ENCODE measurements at regions not wholly inside any gene's neighbourhood (a gene's known extent, or its start where the extent isn't known, plus 50 kb on each side); places are given as distances from the start of the nearest gene placed in this dataset.

DNA sequence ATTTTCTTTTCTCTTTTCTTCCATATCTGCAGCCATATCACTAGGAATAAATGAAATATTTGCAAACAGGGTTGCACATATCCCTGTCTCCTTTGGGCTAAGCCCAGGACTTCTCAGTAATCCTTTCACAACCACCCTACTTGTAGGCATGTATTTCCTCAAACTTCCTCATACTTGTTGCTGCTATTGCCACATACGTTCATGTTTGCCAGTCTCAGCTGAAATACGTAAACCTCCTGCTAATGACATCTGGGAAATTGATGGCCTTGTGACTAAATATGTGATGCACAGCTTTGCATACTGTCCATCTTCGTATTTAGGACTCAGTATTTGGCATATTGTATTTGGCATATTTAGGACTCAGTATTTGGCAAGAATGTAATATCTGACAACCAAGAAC, 224.6 kb downstream of the PLK2 start:
- Mint-ChIP-seq H3K4me1 (ENCODE audit: low read depth) (no peaks in the 10 kb centered on the region), H3K27ac (no peak overlapping the region), H3K9me3 (ENCODE audit: low read depth) (no peaks in the 10 kb centered on the region), H3K27me3 (peaks cover 1% of the 10 kb centered on the region), H3K4me3 (no peak overlapping the region), H3K36me3 (no peaks in the 10 kb centered on the region)

DNA sequence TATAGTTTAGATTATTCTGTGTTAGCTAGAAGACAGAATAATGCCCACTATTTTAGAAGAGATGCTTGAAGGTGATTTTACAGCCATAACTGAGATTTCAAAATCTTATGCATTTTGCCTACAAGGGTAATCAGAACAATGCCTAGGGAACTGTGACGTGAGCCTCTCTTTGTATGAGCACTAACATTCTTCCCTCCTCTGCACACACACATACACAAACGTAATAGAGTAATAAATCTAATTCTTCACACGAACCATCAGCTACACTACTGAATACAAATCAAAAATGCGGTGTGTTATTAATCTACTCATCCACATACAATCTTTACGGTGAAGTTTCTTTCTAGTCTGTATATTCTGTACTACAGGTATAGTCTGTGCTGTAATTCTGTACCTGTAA, 227.8 kb downstream of the PLK2 start:
- no peaks in the 10 kb centered on the region for H3K36me3 Mint-ChIP-seq
- no peak overlapping the region for H3K4me3 Mint-ChIP-seq
- no peaks in the 10 kb centered on the region for H3K9me3 Mint-ChIP-seq (ENCODE audit: low read depth)
- peaks cover 1% of the 10 kb centered on the region for H3K27me3 Mint-ChIP-seq
- H3K27ac Mint-ChIP-seq = no peak overlapping the region
- H3K4me1 Mint-ChIP-seq (ENCODE audit: low read depth) = no peaks in the 10 kb centered on the region

DNA sequence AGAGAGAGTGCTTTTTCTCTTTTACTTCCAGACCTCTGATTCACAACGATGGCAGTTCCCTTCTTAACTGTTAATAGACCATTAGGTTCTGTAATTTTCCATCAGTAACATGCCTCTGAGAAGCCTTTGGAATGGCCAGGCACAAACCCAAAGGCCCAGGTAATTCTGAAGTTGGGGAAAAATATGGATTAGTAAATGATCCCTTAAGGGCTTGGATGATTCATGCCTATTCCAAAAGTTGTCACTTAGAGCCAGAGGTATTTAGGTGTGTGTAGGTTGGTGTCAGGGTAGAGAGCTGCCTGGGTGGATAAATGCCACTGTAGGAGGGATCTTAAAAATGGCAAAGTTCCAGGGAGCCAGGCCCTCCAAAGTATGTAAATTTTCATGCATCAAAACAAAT, 228.8 kb downstream of the PLK2 start:
- Mint-ChIP-seq H3K36me3 (no peaks in the 10 kb centered on the region), H3K4me3 (no peak overlapping the region), H3K27ac (no peak overlapping the region), H3K9me3 (ENCODE audit: low read depth) (no peaks in the 10 kb centered on the region), H3K4me1 (ENCODE audit: low read depth) (no peaks in the 10 kb centered on the region), H3K27me3 (peaks cover 3% of the 10 kb centered on the region)

DNA sequence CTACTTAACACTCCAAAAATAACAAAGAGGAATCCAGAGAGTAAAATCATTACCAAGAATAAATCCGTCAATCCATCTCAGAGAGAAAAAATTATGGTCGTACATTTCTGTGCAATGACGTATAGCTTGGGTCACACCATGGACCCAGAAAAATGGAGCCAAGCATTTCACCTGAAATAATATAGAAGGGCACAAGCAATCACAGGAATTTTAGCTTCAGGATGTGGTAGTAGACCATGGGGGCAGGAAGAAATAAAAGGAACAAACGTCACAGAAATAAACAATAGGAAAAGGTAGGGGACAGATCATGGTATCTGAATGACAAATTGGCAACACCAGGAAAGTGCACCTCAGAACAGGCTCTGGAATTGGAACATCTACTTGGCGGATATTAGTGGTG, 231.0 kb downstream of the PLK2 start:
- no peaks in the 10 kb centered on the region for H3K9me3 Mint-ChIP-seq (ENCODE audit: low read depth)
- H3K4me1 Mint-ChIP-seq (ENCODE audit: low read depth) = no peaks in the 10 kb centered on the region
- H3K4me3 Mint-ChIP-seq = no peak overlapping the region
- no peak overlapping the region for H3K27ac Mint-ChIP-seq
- H3K36me3 Mint-ChIP-seq = no peaks in the 10 kb centered on the region
- H3K27me3 Mint-ChIP-seq = peaks cover 2% of the 10 kb centered on the region

DNA sequence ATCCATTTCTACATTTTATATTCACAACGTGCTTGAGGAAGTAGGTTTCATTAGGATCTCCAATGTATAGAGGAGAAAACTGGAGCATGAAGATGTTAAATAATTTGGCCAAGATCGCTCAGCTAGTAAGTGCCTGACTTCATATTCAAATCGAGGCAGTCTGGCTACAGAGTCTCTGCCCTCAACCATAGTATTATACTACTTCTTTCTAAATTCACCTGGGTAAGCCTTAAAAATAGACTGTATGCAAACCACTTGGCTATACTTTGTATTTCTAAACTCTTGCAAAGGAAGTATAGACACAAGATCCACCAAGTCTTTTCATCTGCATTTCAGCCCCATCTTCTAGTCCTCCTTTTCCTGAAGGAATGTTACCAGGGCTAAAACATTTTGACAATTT, 232.0 kb downstream of the PLK2 start:
- Mint-ChIP-seq H3K36me3 (no peaks in the 10 kb centered on the region), H3K4me3 (no peak overlapping the region), H3K4me1 (ENCODE audit: low read depth) (no peaks in the 10 kb centered on the region), H3K9me3 (ENCODE audit: low read depth) (no peaks in the 10 kb centered on the region), H3K27me3 (peaks cover 2% of the 10 kb centered on the region), H3K27ac (no peak overlapping the region)

DNA sequence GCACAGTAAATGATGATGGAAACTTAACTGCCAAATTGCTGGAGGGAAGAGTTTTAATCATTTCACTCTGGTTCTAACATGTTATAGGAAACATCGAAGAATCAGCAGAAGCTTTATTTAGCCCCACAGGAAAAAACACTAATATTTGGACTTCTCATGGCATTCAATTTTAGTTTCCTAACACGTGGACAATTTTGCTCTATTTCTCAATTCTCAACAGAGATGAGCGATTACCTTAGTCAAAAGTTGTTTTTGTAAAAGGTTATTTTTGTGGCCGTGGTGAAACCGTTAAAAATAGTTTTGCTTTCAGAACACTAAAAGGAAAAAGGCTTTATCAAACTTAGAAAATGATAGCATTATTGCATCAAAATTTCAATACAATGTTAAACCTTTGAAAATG, 235.2 kb downstream of the PLK2 start:
- H3K27ac Mint-ChIP-seq = no peak overlapping the region
- H3K36me3 Mint-ChIP-seq = no peaks in the 10 kb centered on the region
- H3K9me3 Mint-ChIP-seq (ENCODE audit: low read depth) = no peaks in the 10 kb centered on the region
- no peak overlapping the region for H3K4me3 Mint-ChIP-seq
- no peaks in the 10 kb centered on the region for H3K4me1 Mint-ChIP-seq (ENCODE audit: low read depth)
- peaks cover 2% of the 10 kb centered on the region for H3K27me3 Mint-ChIP-seq

DNA sequence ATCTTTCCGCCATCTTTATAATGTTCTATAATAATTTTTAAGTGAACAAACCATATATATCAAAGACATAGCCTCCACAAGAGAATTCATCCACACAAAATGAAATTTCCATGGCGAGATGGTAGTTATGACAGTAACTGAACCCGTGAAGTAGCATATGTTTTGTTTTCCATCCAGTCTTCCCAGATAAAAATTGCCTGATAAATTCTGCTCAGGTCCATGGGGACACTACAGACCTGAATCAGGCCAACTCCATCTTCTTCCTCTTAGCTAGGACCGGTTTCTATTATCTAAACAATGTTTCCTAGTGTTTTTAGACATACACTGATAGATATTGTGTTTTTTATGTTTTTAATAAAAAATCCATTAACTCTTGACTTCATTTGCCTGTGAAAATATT, 235.7 kb downstream of the PLK2 start:
- Mint-ChIP-seq H3K9me3 (ENCODE audit: low read depth) (no peaks in the 10 kb centered on the region), H3K27me3 (peaks cover 2% of the 10 kb centered on the region), H3K4me3 (no peak overlapping the region), H3K27ac (no peak overlapping the region), H3K4me1 (ENCODE audit: low read depth) (no peaks in the 10 kb centered on the region), H3K36me3 (no peaks in the 10 kb centered on the region)

DNA sequence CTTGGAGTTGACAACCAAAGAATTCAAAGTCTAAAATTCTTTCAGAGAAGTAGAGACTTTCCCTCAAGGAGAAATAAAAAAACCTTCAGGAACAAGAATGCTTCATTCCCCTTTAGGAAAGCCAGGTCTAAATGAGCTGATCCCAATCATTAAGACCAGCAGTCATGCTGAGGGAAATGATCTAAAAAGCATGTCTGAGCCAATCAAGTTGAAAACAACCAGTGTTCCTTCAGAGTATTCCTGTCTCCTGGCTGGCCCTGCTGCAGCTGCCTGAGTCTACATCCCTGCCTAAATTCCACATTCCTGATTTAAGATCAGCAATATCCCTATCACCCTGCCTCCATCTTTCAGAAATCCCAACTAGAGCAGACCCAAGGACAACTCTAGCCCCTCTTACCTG, 244.5 kb downstream of the PLK2 start:
- no peaks in the 10 kb centered on the region for H3K36me3 Mint-ChIP-seq
- peaks cover 2% of the 10 kb centered on the region for H3K27me3 Mint-ChIP-seq
- H3K4me1 Mint-ChIP-seq (ENCODE audit: low read depth) = no peaks in the 10 kb centered on the region

DNA sequence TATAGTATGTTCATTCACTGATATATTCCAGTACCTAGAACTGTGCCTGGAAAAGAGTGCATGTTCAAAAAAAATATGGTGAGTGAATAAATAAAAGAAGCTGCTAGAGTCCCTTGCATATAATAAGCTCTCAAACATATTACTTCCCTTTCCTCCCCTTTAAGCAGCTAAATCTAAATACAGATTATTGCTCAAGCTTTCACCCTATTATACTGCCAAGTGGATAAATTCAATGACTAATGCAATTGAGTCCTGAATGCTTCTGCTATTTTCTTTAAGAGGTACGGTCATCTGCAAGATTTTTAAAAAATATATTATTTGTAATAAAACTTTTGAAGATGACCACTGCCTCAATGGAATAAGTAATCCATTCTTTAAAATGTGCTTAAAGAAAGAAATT, 248.4 kb downstream of the PLK2 start:
- no peak overlapping the region for H3K27ac Mint-ChIP-seq
- peaks cover 2% of the 10 kb centered on the region for H3K27me3 Mint-ChIP-seq
- H3K9me3 Mint-ChIP-seq (ENCODE audit: low read depth) = no peaks in the 10 kb centered on the region
- no peaks in the 10 kb centered on the region for H3K4me1 Mint-ChIP-seq (ENCODE audit: low read depth)
- no peaks in the 10 kb centered on the region for H3K36me3 Mint-ChIP-seq
- H3K4me3 Mint-ChIP-seq = no peak overlapping the region

More for the DNA sequence above, 244.5 kb downstream of the PLK2 start:
- no peak overlapping the region for H3K27ac Mint-ChIP-seq
- no peak overlapping the region for H3K4me3 Mint-ChIP-seq
- H3K9me3 Mint-ChIP-seq (ENCODE audit: low read depth) = no peaks in the 10 kb centered on the region

DNA sequence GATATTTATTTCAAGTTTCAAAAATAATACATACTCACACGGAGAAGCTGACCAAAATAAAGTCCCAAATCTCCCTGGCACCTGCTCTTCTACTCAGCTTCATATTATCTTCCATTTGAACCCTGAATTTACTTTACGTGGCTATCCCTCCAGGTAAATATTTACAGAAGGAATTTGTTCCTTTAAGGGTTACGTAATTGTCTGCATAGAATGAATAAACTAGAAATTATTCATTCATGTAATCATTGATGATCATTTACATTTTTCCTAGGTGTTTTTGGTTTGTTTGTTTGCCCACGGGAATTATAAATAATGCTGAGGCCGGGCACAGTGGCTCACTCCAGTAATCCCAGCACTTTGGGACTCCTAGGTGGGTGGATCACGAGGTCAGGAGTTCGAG, 251.2 kb downstream of the PLK2 start:
- no peaks in the 10 kb centered on the region for H3K36me3 Mint-ChIP-seq
- H3K4me3 Mint-ChIP-seq = no peak overlapping the region
- H3K27me3 Mint-ChIP-seq = no peaks in the 10 kb centered on the region
- no peaks in the 10 kb centered on the region for H3K4me1 Mint-ChIP-seq (ENCODE audit: low read depth)
- H3K9me3 Mint-ChIP-seq (ENCODE audit: low read depth) = no peaks in the 10 kb centered on the region
- H3K27ac Mint-ChIP-seq = no peak overlapping the region

DNA sequence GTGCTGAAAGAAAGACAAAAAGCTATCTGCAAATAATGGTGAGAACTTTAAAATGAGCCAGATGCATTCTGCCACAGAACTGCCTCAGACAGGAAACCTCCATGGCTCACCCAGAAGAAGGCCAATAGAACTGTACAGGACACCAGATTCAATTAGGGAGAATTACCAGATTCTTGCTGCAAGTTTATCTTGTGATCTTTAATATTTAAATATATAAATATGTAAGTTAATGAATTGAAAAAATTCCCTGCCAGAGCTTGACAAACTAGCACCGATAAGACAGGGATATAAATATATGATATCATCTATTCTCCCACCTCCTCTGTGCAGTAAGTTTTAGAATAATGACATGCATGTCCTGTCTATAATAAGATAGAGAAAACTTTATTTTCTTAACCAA, 252.8 kb downstream of the PLK2 start:
- H3K27me3 Mint-ChIP-seq = no peaks in the 10 kb centered on the region
- H3K27ac Mint-ChIP-seq = no peak overlapping the region
- H3K4me3 Mint-ChIP-seq = no peak overlapping the region
- H3K9me3 Mint-ChIP-seq (ENCODE audit: low read depth) = no peaks in the 10 kb centered on the region
- no peaks in the 10 kb centered on the region for H3K36me3 Mint-ChIP-seq
- no peaks in the 10 kb centered on the region for H3K4me1 Mint-ChIP-seq (ENCODE audit: low read depth)

DNA sequence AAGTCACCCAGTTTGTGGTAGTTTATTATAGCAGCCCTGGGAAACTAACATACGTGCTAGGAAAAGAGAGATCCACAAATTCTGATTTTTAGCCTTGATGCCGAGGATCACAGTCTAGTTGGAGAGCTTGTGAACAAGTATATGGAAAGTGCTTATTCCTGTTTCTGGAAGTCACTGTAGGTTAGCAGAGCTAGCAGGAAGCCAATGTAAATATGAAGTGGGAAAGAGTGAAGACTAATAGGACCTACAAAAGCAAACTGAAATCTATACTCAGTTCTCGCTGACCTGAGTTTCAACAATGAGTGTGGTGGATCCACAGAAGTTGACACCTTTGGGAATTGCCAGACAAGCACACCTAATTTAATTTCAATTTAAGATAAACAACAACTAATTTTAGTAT, 254.9 kb downstream of the PLK2 start:
- H3K4me1 Mint-ChIP-seq (ENCODE audit: low read depth) = no peaks in the 10 kb centered on the region
- no peak overlapping the region for H3K4me3 Mint-ChIP-seq
- no peaks in the 10 kb centered on the region for H3K36me3 Mint-ChIP-seq
- no peak overlapping the region for H3K27ac Mint-ChIP-seq
- no peaks in the 10 kb centered on the region for H3K9me3 Mint-ChIP-seq (ENCODE audit: low read depth)
- H3K27me3 Mint-ChIP-seq = no peaks in the 10 kb centered on the region

DNA sequence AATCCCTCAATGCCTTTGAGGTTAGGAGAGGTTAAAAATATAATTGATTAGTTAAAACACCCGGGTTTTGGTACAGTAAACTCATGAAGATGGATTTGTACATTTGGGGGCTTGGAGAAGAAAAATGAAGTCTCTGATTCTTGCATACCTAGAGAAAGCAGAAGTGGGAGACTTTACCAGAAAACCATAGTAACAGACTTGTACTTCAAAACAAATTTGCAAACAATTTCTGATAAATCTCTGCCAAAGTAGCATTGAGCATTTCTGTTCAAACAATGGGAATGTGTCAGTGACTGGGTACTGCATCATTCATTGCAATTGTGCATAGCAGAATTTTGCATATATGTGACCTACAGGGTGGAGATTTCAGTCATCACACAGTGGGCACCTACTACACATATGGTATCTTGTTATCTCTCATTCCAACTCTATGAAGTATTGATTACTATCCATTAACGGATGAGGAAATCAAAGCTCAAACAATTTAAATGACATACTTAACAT, 256.9 kb downstream of the PLK2 start:
- Mint-ChIP-seq H3K27ac (no peak overlapping the region), H3K4me1 (ENCODE audit: low read depth) (no peaks in the 10 kb centered on the region), H3K27me3 (no peaks in the 10 kb centered on the region)

DNA sequence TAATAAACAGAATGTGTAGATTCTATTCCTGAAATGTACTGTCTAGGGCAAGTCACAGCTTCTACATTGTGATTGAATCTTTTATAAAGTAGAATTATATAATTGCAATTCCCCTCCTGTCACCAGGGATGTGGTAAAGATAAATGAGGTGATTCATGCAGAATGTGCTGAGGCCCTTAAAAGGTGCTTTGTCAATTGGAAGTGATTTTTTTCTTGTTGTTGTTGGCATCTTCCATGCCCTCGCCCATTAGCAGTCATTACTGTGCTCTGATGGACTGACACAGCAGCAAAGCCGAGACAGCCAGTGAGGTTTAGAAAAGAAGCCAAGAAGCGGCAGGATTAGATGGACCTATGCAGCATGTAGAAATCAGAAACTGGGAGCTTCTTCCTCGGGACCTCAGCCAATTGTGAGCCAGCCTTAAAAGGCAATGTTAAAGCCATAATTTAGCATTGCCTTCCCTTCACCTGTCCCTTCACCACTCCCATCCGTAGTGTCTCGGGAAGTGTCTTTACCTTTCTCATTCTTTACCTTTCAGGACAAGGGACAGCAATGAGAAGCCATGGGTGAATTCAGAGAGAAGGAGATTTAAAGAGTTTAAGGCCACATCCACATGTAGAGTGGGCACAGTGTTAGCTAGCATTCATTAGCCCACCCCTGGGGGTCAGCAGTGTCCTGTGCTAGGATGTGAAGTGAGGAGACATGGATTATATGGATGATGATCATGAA, 257.8 kb downstream of the PLK2 start:
- H3K27ac Mint-ChIP-seq = no peak overlapping the region

More for the DNA sequence above, 256.9 kb downstream of the PLK2 start:
- Mint-ChIP-seq H3K36me3 (no peaks in the 10 kb centered on the region), H3K9me3 (ENCODE audit: low read depth) (no peaks in the 10 kb centered on the region), H3K4me3 (no peak overlapping the region)

DNA sequence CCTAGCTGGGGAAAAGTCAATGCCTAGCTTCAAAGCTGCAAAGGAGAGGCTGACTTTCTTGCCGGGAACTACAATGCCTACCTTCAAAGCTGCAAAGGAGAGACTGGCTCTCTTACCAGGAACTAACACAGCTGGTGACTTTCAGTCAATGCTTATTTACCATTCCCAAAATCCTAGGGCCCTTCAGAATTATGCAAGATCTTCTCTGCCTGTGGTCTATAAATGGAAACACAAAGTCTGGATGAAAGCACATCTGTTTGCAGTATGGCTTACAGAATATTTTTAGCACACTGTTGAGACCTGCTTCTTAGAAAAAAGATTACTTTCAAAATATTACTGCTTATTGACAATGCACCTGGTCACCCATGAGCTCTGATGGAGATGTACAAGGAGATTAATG, 259.4 kb downstream of the PLK2 start:
- H3K27ac Mint-ChIP-seq = no peak overlapping the region
- H3K4me3 Mint-ChIP-seq = no peak overlapping the region
- no peaks in the 10 kb centered on the region for H3K4me1 Mint-ChIP-seq (ENCODE audit: low read depth)

More for the DNA sequence above, 257.8 kb downstream of the PLK2 start:
- Mint-ChIP-seq H3K27me3 (no peaks in the 10 kb centered on the region), H3K4me3 (no peak overlapping the region), H3K36me3 (no peaks in the 10 kb centered on the region), H3K9me3 (ENCODE audit: low read depth) (no peaks in the 10 kb centered on the region), H3K4me1 (ENCODE audit: low read depth) (no peaks in the 10 kb centered on the region)

DNA sequence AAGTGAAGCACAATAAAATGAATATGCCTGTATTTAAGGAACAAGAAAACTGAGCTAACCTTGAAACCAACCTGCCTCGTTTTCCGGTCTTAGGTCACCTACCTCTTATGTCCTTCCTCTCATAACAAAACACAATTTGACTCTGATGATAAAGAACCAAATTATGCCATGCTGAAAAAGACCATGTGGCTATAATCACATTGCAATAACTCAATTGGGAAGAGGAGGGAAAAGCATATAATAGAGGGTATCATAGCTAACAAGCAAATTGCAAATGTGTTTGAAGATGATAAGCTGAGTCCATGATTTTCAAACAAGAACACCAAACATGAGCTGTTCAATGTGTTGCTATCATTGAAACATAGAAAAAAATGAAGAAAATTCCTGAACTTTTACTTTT, 260.8 kb downstream of the PLK2 start:
- H3K27ac Mint-ChIP-seq = no peak overlapping the region
- no peak overlapping the region for H3K4me3 Mint-ChIP-seq

More for the DNA sequence above, 259.4 kb downstream of the PLK2 start:
- Mint-ChIP-seq H3K36me3 (no peaks in the 10 kb centered on the region), H3K9me3 (ENCODE audit: low read depth) (no peaks in the 10 kb centered on the region), H3K27me3 (no peaks in the 10 kb centered on the region)

More for the DNA sequence above, 260.8 kb downstream of the PLK2 start:
- no peaks in the 10 kb centered on the region for H3K27me3 Mint-ChIP-seq
- H3K36me3 Mint-ChIP-seq = no peaks in the 10 kb centered on the region
- no peaks in the 10 kb centered on the region for H3K9me3 Mint-ChIP-seq (ENCODE audit: low read depth)
- no peaks in the 10 kb centered on the region for H3K4me1 Mint-ChIP-seq (ENCODE audit: low read depth)
